ENCODE measurements at regions not wholly inside any gene's neighbourhood (a gene's known extent, or its start where the extent isn't known, plus 50 kb on each side); places are given as distances from the start of the nearest gene placed in this dataset.

GRCh38 chr4:19510993-19511392 lies 740.7 kb upstream of the SLIT2 start:
- H3K4me3 ChIP-seq (ENCODE audit: low read depth, low read length) = no peak overlapping the region
- no peak for DNase-seq (ENCODE audit: low read depth)
- no peaks in the 10 kb centered on the region for H3K27me3 ChIP-seq (ENCODE audit: control insufficient read depth, insufficient read depth, low read length)
- no peaks in the 10 kb centered on the region for H3K36me3 ChIP-seq (ENCODE audit: control insufficient read depth, insufficient read depth, low read length)
- no peak for TF ChIP-seq CTCF (IDR thresholded peaks at IDR 0.05; ENCODE audit: insufficient read depth, low read length, poor library complexity, severe bottlenecking)

GRCh38 chr4:19508442-19508841 lies 743.3 kb upstream of the SLIT2 start:
- no peaks in the 10 kb centered on the region for H3K27me3 ChIP-seq (ENCODE audit: control insufficient read depth, insufficient read depth, low read length)
- H3K36me3 ChIP-seq (ENCODE audit: control insufficient read depth, insufficient read depth, low read length) = no peaks in the 10 kb centered on the region
- DNase-seq (ENCODE audit: low read depth) = no peak
- no peak overlapping the region for H3K4me3 ChIP-seq (ENCODE audit: low read depth, low read length)
- no peak for TF ChIP-seq CTCF (IDR thresholded peaks at IDR 0.05; ENCODE audit: insufficient read depth, low read length, poor library complexity, severe bottlenecking)

GRCh38 chr4:19497705-19498104 lies 754.0 kb upstream of the SLIT2 start:
- Histone ChIP-seq H3K27me3 (ENCODE audit: control insufficient read depth, insufficient read depth, low read length) (no peaks in the 10 kb centered on the region), H3K4me3 (ENCODE audit: low read depth, low read length) (no peak overlapping the region), H3K36me3 (ENCODE audit: control insufficient read depth, insufficient read depth, low read length) (no peaks in the 10 kb centered on the region)
- TF ChIP-seq CTCF (IDR thresholded peaks at IDR 0.05; ENCODE audit: insufficient read depth, low read length, poor library complexity, severe bottlenecking) = no peak
- DNase-seq (ENCODE audit: low read depth) = no peak

- DNase-seq (ENCODE audit: low read depth) = no peak
- no peaks in the 10 kb centered on the region for H3K27me3 ChIP-seq (ENCODE audit: control insufficient read depth, insufficient read depth, low read length)
- no peak for TF ChIP-seq CTCF (IDR thresholded peaks at IDR 0.05; ENCODE audit: insufficient read depth, low read length, poor library complexity, severe bottlenecking)
- H3K36me3 ChIP-seq (ENCODE audit: control insufficient read depth, insufficient read depth, low read length) = no peaks in the 10 kb centered on the region
- no peak overlapping the region for H3K4me3 ChIP-seq (ENCODE audit: low read depth, low read length)
These were observed 754.9 kb upstream of the SLIT2 start for GRCh38 chr4:19496756-19497155.

- H3K4me3 ChIP-seq (ENCODE audit: low read depth, low read length) = no peak overlapping the region
- no peak for TF ChIP-seq CTCF (IDR thresholded peaks at IDR 0.05; ENCODE audit: insufficient read depth, low read length, poor library complexity, severe bottlenecking)
- H3K36me3 ChIP-seq (ENCODE audit: control insufficient read depth, insufficient read depth, low read length) = no peaks in the 10 kb centered on the region
- H3K27me3 ChIP-seq (ENCODE audit: control insufficient read depth, insufficient read depth, low read length) = no peaks in the 10 kb centered on the region
- no peak for DNase-seq (ENCODE audit: low read depth)
These were observed 756.7 kb upstream of the SLIT2 start for GRCh38 chr4:19494961-19495360.

- no peak for TF ChIP-seq CTCF (IDR thresholded peaks at IDR 0.05; ENCODE audit: insufficient read depth, low read length, poor library complexity, severe bottlenecking)
- Histone ChIP-seq H3K4me3 (ENCODE audit: low read depth, low read length) (no peak overlapping the region), H3K36me3 (ENCODE audit: control insufficient read depth, insufficient read depth, low read length) (no peaks in the 10 kb centered on the region), H3K27me3 (ENCODE audit: control insufficient read depth, insufficient read depth, low read length) (no peaks in the 10 kb centered on the region)
- DNase-seq (ENCODE audit: low read depth) = no peak
These were observed 759.1 kb upstream of the SLIT2 start for GRCh38 chr4:19492606-19493005.
